H1 (cell line): ENCODE measurements at regions not wholly inside any gene's neighbourhood (a gene's known extent, or its start where the extent isn't known, plus 50 kb on each side); places are given as distances from the start of the nearest gene placed in this dataset.

Experiments used
- CHD7 ChIP-seq: fragments of 300-600 bp; sonication (generic); IDR thresholded peaks from 2 replicates; pipeline ENCODE4 v1.7.1; 2012; ENCODE audit warnings: low read length, moderate library complexity, mild to moderate bottlenecking, inconsistent platforms; ENCODE audit not compliant: insufficient replicate concordance
- GTF2F1 ChIP-seq: IDR thresholded peaks from 2 replicates; pipeline ENCODE4 v1.6.1; 2012; ENCODE audit warnings: low read depth, low read length, improper control_type of control experiment, borderline replicate concordance
- RAD21 ChIP-seq, 2 experiments: IDR thresholded peaks in 1 of 2; conservative IDR thresholded peaks in 1 of 2; 2 replicates each; pipeline ENCODE4 v1.6.1; 2011; ENCODE audit warnings: low read depth in 2 of 2, low read length in 2 of 2, improper control_type of control experiment in 1 of 2, inconsistent platforms in 1 of 2, mild to moderate bottlenecking in 1 of 2, moderate library complexity in 1 of 2
- SRF ChIP-seq: IDR thresholded peaks from 2 replicates; pipeline ENCODE4 v1.6.1; 2011; ENCODE audit warnings: mild to moderate bottlenecking, low read depth, low read length, moderate library complexity

DNA sequence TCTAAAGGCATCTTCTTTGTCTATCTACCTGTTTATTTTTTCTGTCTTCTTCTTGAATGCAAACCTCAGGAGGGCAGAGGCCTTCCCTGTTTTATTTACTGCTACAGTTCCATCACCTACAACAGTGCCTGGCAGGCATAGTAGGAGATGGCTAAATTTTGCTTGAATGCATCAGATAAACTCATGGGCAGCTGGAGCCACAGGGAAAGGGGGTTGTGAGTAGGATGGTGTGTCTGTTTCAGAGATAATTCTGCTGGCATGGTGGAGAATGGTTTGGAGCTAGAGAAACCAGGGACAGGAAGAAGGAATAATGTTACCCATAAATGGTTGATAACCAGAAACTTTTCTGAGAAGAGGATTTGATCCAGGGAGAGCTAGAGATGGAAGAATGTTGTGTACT is 189.8 kb upstream of the BRINP1 start (continued):
- TF ChIP-seq CHD7 (no peak), SRF (no peak), GTF2F1 (no peak), RAD21 (IDR thresholded peaks at IDR 0.05 in 1 of 2, conservative IDR thresholded peaks at IDR 0.05 in 1 of 2; ENCODE audit: low read depth in 2 of 2, low read length in 2 of 2) (no peak)
- TF ChIP-seq, all 59 proteins: peak for 0
